Progenitor cell of endocrine pancreas (in vitro differentiated cells): ENCODE measurements at regions not wholly inside any gene's neighbourhood (a gene's known extent, or its start where the extent isn't known, plus 50 kb on each side); places are given as distances from the start of the nearest gene placed in this dataset.

Experiments
- DNase-seq: peaks from one replicate; pipeline ENCODE4 v3.0.0; 2021; ENCODE audit warnings: low spot score; ENCODE audit not compliant: unreplicated experiment
- H3K27ac Mint-ChIP-seq: 2 replicates; pipeline ENCODE4 v1.8.0; 2021; ENCODE audit warnings: mild to moderate bottlenecking, moderate library complexity, mixed read lengths
- H3K27me3 Mint-ChIP-seq: 2 replicates; pipeline ENCODE4 v1.8.0; 2021; ENCODE audit warnings: mixed read lengths
- H3K36me3 Mint-ChIP-seq: 2 replicates; pipeline ENCODE4 v1.8.0; 2022; ENCODE audit warnings: mixed read lengths; ENCODE audit not compliant: insufficient read depth
- H3K4me1 Mint-ChIP-seq: 2 replicates; pipeline ENCODE4 v1.8.0; 2021; ENCODE audit warnings: low read depth, mixed read lengths
- H3K4me3 Mint-ChIP-seq: 2 replicates; pipeline ENCODE4 v1.8.0; 2021; ENCODE audit warnings: low read depth, mild to moderate bottlenecking, moderate library complexity, mixed read lengths
- H3K9me3 Mint-ChIP-seq: 2 replicates; pipeline ENCODE4 v1.8.0; 2021; ENCODE audit warnings: low read depth, mixed read lengths
- CTCF ChIP-seq: fragments of 200-600 bp; sonication (generic); IDR thresholded peaks from one replicate; pipeline ENCODE4 v1.5.0; 2021; ENCODE audit warnings: antibody characterized with exemption, mild to moderate bottlenecking; ENCODE audit not compliant: unreplicated experiment

GRCh38 chr4:137394018-137394417, 138.3 kb downstream of the PCDH18 start:
- Mint-ChIP-seq H3K4me3 (no peak overlapping the region), H3K9me3 (no peaks in the 10 kb centered on the region), H3K36me3 (no peaks in the 10 kb centered on the region), H3K4me1 (peaks cover 14% of the 10 kb centered on the region), H3K27me3 (no peaks in the 10 kb centered on the region), H3K27ac (no peak overlapping the region)
- no peak for DNase-seq
- TF ChIP-seq CTCF: no peak

- Mint-ChIP-seq H3K36me3 (no peaks in the 10 kb centered on the region), H3K27ac (no peak overlapping the region), H3K4me3 (peak overlapping the region; percentile 14), H3K9me3 (no peaks in the 10 kb centered on the region), H3K27me3 (no peaks in the 10 kb centered on the region), H3K4me1 (peaks cover 14% of the 10 kb centered on the region)
- no peak for DNase-seq
- no peak for TF ChIP-seq CTCF
These were observed 139.2 kb downstream of the PCDH18 start for GRCh38 chr4:137393044-137393443.

GRCh38 chr4:137390707-137391106, 141.6 kb downstream of the PCDH18 start:
- Mint-ChIP-seq H3K27ac (no peak overlapping the region), H3K36me3 (no peaks in the 10 kb centered on the region), H3K4me3 (no peak overlapping the region), H3K9me3 (no peaks in the 10 kb centered on the region), H3K27me3 (no peaks in the 10 kb centered on the region), H3K4me1 (peaks cover 10% of the 10 kb centered on the region)
- TF ChIP-seq CTCF: no peak
- DNase-seq: no peak

GRCh38 chr4:137389911-137390520, 142.3 kb downstream of the PCDH18 start:
- peaks cover 10% of the 10 kb centered on the region for H3K4me1 Mint-ChIP-seq
- H3K27ac Mint-ChIP-seq: no peak overlapping the region

GRCh38 chr4:137387924-137388323, 144.4 kb downstream of the PCDH18 start:
- no peaks in the 10 kb centered on the region for H3K36me3 Mint-ChIP-seq
- peaks cover 8% of the 10 kb centered on the region for H3K4me1 Mint-ChIP-seq
- no peaks in the 10 kb centered on the region for H3K9me3 Mint-ChIP-seq
- no peak for DNase-seq
- no peaks in the 10 kb centered on the region for H3K27me3 Mint-ChIP-seq
- TF ChIP-seq CTCF: no peak
- H3K4me3 Mint-ChIP-seq: no peak overlapping the region
- H3K27ac Mint-ChIP-seq: no peak overlapping the region

More at GRCh38 chr4:137389911-137390520, 142.3 kb downstream of the PCDH18 start:
- Mint-ChIP-seq H3K27me3 (no peaks in the 10 kb centered on the region), H3K4me3 (no peak overlapping the region), H3K36me3 (no peaks in the 10 kb centered on the region), H3K9me3 (no peaks in the 10 kb centered on the region)
- DNase-seq: no peak
- no peak for TF ChIP-seq CTCF
